ENCODE measurements at regions not wholly inside any gene's neighbourhood (a gene's known extent, or its start where the extent isn't known, plus 50 kb on each side); places are given as distances from the start of the nearest gene placed in this dataset.

DNA sequence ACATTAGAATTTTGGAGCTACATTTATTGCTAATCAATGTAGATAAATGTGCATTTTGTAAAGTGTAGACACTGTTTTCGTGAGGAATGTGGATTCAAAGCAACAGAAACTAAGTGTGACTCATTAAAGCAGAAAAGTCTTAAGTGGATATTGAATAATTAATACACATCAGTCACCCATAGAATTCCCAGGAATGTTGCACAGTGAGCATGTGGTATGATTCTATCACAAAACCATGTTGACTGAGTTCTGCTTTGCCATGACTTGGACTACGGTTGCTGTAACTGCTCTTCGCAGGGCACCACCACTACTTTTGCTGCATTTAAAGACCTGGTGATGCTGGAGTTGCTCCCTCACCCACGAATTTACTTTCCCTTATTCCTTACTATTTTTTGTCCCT is 471.8 kb downstream of the KCNT2 start (continued):
- TF ChIP-seq, protein P1, sequence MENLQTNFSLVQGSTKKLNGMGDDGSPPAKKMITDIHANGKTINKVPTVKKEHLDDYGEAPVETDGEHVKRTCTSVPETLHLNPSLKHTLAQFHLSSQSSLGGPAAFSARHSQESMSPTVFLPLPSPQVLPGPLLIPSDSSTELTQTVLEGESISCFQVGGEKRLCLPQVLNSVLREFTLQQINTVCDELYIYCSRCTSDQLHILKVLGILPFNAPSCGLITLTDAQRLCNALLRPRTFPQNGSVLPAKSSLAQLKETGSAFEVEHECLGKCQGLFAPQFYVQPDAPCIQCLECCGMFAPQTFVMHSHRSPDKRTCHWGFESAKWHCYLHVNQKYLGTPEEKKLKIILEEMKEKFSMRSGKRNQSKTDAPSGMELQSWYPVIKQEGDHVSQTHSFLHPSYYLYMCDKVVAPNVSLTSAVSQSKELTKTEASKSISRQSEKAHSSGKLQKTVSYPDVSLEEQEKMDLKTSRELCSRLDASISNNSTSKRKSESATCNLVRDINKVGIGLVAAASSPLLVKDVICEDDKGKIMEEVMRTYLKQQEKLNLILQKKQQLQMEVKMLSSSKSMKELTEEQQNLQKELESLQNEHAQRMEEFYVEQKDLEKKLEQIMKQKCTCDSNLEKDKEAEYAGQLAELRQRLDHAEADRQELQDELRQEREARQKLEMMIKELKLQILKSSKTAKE (IDR thresholded peaks at IDR 0.05; ENCODE audit: low read depth, poor library complexity, severe bottlenecking) = no peak
- TF ChIP-seq, protein P2, sequence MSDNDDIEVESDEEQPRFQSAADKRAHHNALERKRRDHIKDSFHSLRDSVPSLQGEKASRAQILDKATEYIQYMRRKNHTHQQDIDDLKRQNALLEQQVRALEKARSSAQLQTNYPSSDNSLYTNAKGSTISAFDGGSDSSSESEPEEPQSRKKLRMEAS (IDR thresholded peaks at IDR 0.05; ENCODE audit: low read depth, low read length) = no peak
- TF ChIP-seq TCF12 (IDR thresholded peaks at IDR 0.05; ENCODE audit: low read depth, low read length) = no peak

DNA sequence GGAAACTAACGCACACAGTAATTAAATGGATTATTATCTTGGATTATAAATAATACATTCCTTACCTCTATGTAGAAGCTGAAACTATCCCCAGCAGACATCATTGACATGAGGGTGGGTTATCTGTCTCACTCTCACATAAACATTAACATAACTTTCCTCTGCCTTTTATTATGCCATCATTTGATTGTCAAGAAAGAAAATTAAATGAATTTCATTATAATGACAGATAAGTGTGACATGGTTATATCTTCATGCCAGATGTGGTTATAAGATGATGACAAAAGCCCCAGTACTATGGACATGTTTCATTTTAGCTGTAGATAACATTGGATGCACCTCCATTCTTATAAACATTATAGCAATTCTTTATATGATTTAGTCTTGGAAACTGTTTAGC is 476.5 kb downstream of the KCNT2 start:
- RAD21 ChIA-PET (ENCODE audit: unreplicated experiment) = no interaction called here
- H3K9me3 ChIP-seq (replicated peaks; ENCODE audit: control insufficient read depth, insufficient read depth, low read length) = no peaks in the 10 kb centered on the region
- H3K9ac ChIP-seq (ENCODE audit: control insufficient read depth, insufficient read depth, low read length) = no peak overlapping the region
- no peaks in the 10 kb centered on the region for H4K20me1 ChIP-seq (ENCODE audit: control insufficient read depth, insufficient read depth)
- in situ Hi-C loops (cut with MboI) = no loop called here
- ATAC-seq (no peak), FAIRE-seq (no peak), DNase-seq (ENCODE audit: low read depth, low spot score) (no peak)
- H3K36me3 ChIP-seq (ENCODE audit: control insufficient read depth in 2 of 2, insufficient read depth in 2 of 2, low read length in 1 of 2) = no peaks in the 10 kb centered on the region
- no peak overlapping the region for H3K27ac ChIP-seq (ENCODE audit: control insufficient read depth, insufficient read depth)
- no peaks in the 10 kb centered on the region for H3K79me2 ChIP-seq (ENCODE audit: control insufficient read depth, insufficient read depth, low read length)
- SMC1A ChIA-PET (ENCODE audit: uncharacterized antibody, unreplicated experiment) = no interaction called here
- intact Hi-C loops (cut with micrococcal nuclease; ENCODE audit: unreplicated experiment) = no loop called here
- BruUV-seq (replicated peaks) = no TSS peak
- H2AFZ ChIP-seq (ENCODE audit: control insufficient read depth, low read depth, low read length) = no peak overlapping the region
- CTCF ChIA-PET = interaction anchor here (1.5 kb wide), 1 partner anchor 17 kb away, joined by 5 read pairs; no protein-coding TSS in a partner anchor
- no peaks in the 10 kb centered on the region for H3K27me3 ChIP-seq (replicated peaks in 1 of 2; ENCODE audit: control insufficient read depth in 2 of 2, insufficient read depth in 2 of 2, low read length in 1 of 2)
- no peaks in the 10 kb centered on the region for H3K4me1 ChIP-seq (ENCODE audit: control insufficient read depth, insufficient read depth, low read length)
- WGBS (ENCODE audit: insufficient coverage, insufficient replicate concordance, low lambda C conversion rate, missing lambda C conversion rate) = 0% methylated on average over 1 of the region's 1 CpG
- POLR2A ChIA-PET = no interaction called here
- no peak overlapping the region for H3K4me2 ChIP-seq (ENCODE audit: control insufficient read depth, insufficient read depth)
- no peak overlapping the region for H3K4me3 ChIP-seq
- TF ChIP-seq, protein P3, sequence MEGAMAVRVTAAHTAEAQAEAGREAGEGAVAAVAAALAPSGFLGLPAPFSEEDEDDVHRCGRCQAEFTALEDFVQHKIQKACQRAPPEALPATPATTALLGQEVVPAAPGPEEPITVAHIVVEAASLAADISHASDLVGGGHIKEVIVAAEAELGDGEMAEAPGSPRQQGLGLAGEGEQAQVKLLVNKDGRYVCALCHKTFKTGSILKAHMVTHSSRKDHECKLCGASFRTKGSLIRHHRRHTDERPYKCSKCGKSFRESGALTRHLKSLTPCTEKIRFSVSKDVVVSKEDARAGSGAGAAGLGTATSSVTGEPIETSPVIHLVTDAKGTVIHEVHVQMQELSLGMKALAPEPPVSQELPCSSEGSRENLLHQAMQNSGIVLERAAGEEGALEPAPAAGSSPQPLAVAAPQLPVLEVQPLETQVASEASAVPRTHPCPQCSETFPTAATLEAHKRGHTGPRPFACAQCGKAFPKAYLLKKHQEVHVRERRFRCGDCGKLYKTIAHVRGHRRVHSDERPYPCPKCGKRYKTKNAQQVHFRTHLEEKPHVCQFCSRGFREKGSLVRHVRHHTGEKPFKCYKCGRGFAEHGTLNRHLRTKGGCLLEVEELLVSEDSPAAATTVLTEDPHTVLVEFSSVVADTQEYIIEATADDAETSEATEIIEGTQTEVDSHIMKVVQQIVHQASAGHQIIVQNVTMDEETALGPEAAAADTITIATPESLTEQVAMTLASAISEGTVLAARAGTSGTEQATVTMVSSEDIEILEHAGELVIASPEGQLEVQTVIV (IDR thresholded peaks at IDR 0.05; ENCODE audit: borderline replicate concordance, partially characterized antibody) = no peak
- TF ChIP-seq MTA2 (IDR thresholded peaks at IDR 0.05; ENCODE audit: low read depth) = no peak
- no peak for TF ChIP-seq RCOR1 (conservative IDR thresholded peaks at IDR 0.05; ENCODE audit: low read depth, low read length)
- TF ChIP-seq, protein P4, sequence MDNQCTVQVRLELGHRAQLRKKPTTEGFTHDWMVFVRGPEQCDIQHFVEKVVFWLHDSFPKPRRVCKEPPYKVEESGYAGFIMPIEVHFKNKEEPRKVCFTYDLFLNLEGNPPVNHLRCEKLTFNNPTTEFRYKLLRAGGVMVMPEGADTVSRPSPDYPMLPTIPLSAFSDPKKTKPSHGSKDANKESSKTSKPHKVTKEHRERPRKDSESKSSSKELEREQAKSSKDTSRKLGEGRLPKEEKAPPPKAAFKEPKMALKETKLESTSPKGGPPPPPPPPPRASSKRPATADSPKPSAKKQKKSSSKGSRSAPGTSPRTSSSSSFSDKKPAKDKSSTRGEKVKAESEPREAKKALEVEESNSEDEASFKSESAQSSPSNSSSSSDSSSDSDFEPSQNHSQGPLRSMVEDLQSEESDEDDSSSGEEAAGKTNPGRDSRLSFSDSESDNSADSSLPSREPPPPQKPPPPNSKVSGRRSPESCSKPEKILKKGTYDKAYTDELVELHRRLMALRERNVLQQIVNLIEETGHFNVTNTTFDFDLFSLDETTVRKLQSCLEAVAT (IDR thresholded peaks at IDR 0.05) = no peak
- TF ChIP-seq ZSCAN29 (IDR thresholded peaks at IDR 0.05) = no peak
- TF ChIP-seq CBX5 (IDR thresholded peaks at IDR 0.05; ENCODE audit: low read depth) = no peak
- TF ChIP-seq PAX8 (IDR thresholded peaks at IDR 0.05) = no peak
- no peak for TF ChIP-seq STAT1 (conservative IDR thresholded peaks at IDR 0.05)
- TF ChIP-seq, protein P2 (IDR thresholded peaks at IDR 0.05; ENCODE audit: low read depth, low read length) = no peak
- TF ChIP-seq NFXL1 (IDR thresholded peaks at IDR 0.05; ENCODE audit: borderline replicate concordance) = no peak
- TF ChIP-seq, protein P5, sequence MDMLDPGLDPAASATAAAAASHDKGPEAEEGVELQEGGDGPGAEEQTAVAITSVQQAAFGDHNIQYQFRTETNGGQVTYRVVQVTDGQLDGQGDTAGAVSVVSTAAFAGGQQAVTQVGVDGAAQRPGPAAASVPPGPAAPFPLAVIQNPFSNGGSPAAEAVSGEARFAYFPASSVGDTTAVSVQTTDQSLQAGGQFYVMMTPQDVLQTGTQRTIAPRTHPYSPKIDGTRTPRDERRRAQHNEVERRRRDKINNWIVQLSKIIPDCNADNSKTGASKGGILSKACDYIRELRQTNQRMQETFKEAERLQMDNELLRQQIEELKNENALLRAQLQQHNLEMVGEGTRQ (IDR thresholded peaks at IDR 0.05; ENCODE audit: borderline replicate concordance, low read depth, low read length) = no peak
- no peak for TF ChIP-seq TBL1XR1 (IDR thresholded peaks at IDR 0.05; ENCODE audit: low read depth, low read length)
- no peak for TF ChIP-seq SMAD5 (IDR thresholded peaks at IDR 0.05; ENCODE audit: low read depth)
- TF ChIP-seq ZNF207 (IDR thresholded peaks at IDR 0.05; ENCODE audit: borderline replicate concordance) = no peak
- no peak for TF ChIP-seq CBFB (IDR thresholded peaks at IDR 0.05; ENCODE audit: low read depth)
